ENCODE measurements at regions not wholly inside any gene's neighbourhood (a gene's known extent, or its start where the extent isn't known, plus 50 kb on each side); places are given as distances from the start of the nearest gene placed in this dataset.
A peak's percentile ranks its signal among the peaks of the same experiment; 100 is the strongest.

GRCh38 chr6:170085475-170086401 is 205.1 kb downstream of the DLL1 start:
- Mint-ChIP-seq H3K4me1 (peaks cover 54% of the 10 kb centered on the region), H3K27me3 (no peaks in the 10 kb centered on the region), H3K36me3 (ENCODE audit: low read depth) (peaks cover 2% of the 10 kb centered on the region), H3K27ac (peak overlapping the region; percentile 68), H3K4me3 (no peak overlapping the region), H3K9me3 (no peaks in the 10 kb centered on the region)
- ChIA-PET POLR2A (no interaction called here), CTCF (no interaction called here)
- DNase-seq = no peak

- Mint-ChIP-seq H3K36me3 (ENCODE audit: low read depth) (no peaks in the 10 kb centered on the region), H3K4me1 (peaks cover 39% of the 10 kb centered on the region), H3K4me3 (no peak overlapping the region), H3K27me3 (peaks cover under 1% of the 10 kb centered on the region), H3K9me3 (peaks cover under 1% of the 10 kb centered on the region), H3K27ac (no peak overlapping the region)
- CTCF ChIA-PET = no interaction called here
- DNase-seq = no peak
- POLR2A ChIA-PET = no interaction called here
Observed at GRCh38 chr6:170084166-170084730, 206.6 kb downstream of the DLL1 start.

- no peak overlapping the region for H3K4me3 Mint-ChIP-seq
- H3K9me3 Mint-ChIP-seq = peaks cover 3% of the 10 kb centered on the region
- H3K4me1 Mint-ChIP-seq = peaks cover 32% of the 10 kb centered on the region
- no peak for DNase-seq
- CTCF ChIA-PET = no interaction called here
- H3K27me3 Mint-ChIP-seq = peaks cover 4% of the 10 kb centered on the region
- H3K36me3 Mint-ChIP-seq (ENCODE audit: low read depth) = no peaks in the 10 kb centered on the region
- POLR2A ChIA-PET = no interaction called here
- H3K27ac Mint-ChIP-seq = no peak overlapping the region
Observed at GRCh38 chr6:170083236-170084051, 207.4 kb downstream of the DLL1 start.

GRCh38 chr6:170082531-170083187 is 208.2 kb downstream of the DLL1 start:
- H3K4me3 Mint-ChIP-seq = no peak overlapping the region
- H3K36me3 Mint-ChIP-seq (ENCODE audit: low read depth) = no peaks in the 10 kb centered on the region
- H3K27me3 Mint-ChIP-seq = peaks cover 4% of the 10 kb centered on the region
- H3K9me3 Mint-ChIP-seq = peaks cover 3% of the 10 kb centered on the region
- no peak overlapping the region for H3K27ac Mint-ChIP-seq
- DNase-seq = no peak
- POLR2A ChIA-PET = no interaction called here
- peaks cover 25% of the 10 kb centered on the region for H3K4me1 Mint-ChIP-seq
- CTCF ChIA-PET = no interaction called here

- Mint-ChIP-seq H3K36me3 (ENCODE audit: low read depth) (no peaks in the 10 kb centered on the region), H3K27me3 (peaks cover 9% of the 10 kb centered on the region), H3K9me3 (peaks cover 3% of the 10 kb centered on the region), H3K4me3 (no peak overlapping the region), H3K27ac (no peak overlapping the region), H3K4me1 (peaks cover 25% of the 10 kb centered on the region)
- DNase-seq = no peak
- CTCF ChIA-PET = no interaction called here
- POLR2A ChIA-PET = no interaction called here
Observed at GRCh38 chr6:170082067-170082466, 208.8 kb downstream of the DLL1 start.

- H3K27me3 Mint-ChIP-seq = peaks cover 9% of the 10 kb centered on the region
- DNase-seq = no peak
- no peak overlapping the region for H3K27ac Mint-ChIP-seq
- POLR2A ChIA-PET = no interaction called here
- peaks cover 25% of the 10 kb centered on the region for H3K4me1 Mint-ChIP-seq
- H3K4me3 Mint-ChIP-seq = no peak overlapping the region
- CTCF ChIA-PET = no interaction called here
- H3K36me3 Mint-ChIP-seq (ENCODE audit: low read depth) = no peaks in the 10 kb centered on the region
- peaks cover 3% of the 10 kb centered on the region for H3K9me3 Mint-ChIP-seq
Observed at GRCh38 chr6:170081556-170081955, 209.3 kb downstream of the DLL1 start.

GRCh38 chr6:170080828-170081371 is 210.0 kb downstream of the DLL1 start:
- Mint-ChIP-seq H3K4me3 (no peak overlapping the region), H3K4me1 (peaks cover 21% of the 10 kb centered on the region), H3K27me3 (peaks cover 9% of the 10 kb centered on the region), H3K9me3 (peaks cover 3% of the 10 kb centered on the region), H3K36me3 (ENCODE audit: low read depth) (no peaks in the 10 kb centered on the region), H3K27ac (no peak overlapping the region)
- no peak for DNase-seq
- ChIA-PET POLR2A (no interaction called here), CTCF (no interaction called here)

- Mint-ChIP-seq H3K27ac (no peak overlapping the region), H3K27me3 (peaks cover 9% of the 10 kb centered on the region), H3K9me3 (peaks cover 3% of the 10 kb centered on the region), H3K36me3 (ENCODE audit: low read depth) (no peaks in the 10 kb centered on the region), H3K4me3 (no peak overlapping the region), H3K4me1 (peaks cover 21% of the 10 kb centered on the region)
- DNase-seq = no peak
- ChIA-PET POLR2A (no interaction called here), CTCF (no interaction called here)
Observed at GRCh38 chr6:170080169-170080827, 210.6 kb downstream of the DLL1 start.

- Mint-ChIP-seq H3K9me3 (peaks cover 3% of the 10 kb centered on the region), H3K36me3 (ENCODE audit: low read depth) (no peaks in the 10 kb centered on the region), H3K4me3 (no peak overlapping the region), H3K27ac (no peak overlapping the region), H3K27me3 (peaks cover 25% of the 10 kb centered on the region), H3K4me1 (peaks cover 2% of the 10 kb centered on the region)
- ChIA-PET POLR2A (no interaction called here), CTCF (no interaction called here)
- DNase-seq = no peak
Observed at GRCh38 chr6:170076466-170077165, 214.3 kb downstream of the DLL1 start.

GRCh38 chr6:170075659-170076223 is 215.1 kb downstream of the DLL1 start:
- H3K9me3 Mint-ChIP-seq = peaks cover 3% of the 10 kb centered on the region

GRCh38 chr6:170074907-170075306 is 216.0 kb downstream of the DLL1 start:
- Mint-ChIP-seq H3K36me3 (ENCODE audit: low read depth) (no peaks in the 10 kb centered on the region), H3K27me3 (peaks cover 39% of the 10 kb centered on the region), H3K4me1 (no peaks in the 10 kb centered on the region), H3K27ac (no peak overlapping the region), H3K9me3 (peaks cover 5% of the 10 kb centered on the region), H3K4me3 (no peak overlapping the region)
- CTCF ChIA-PET = no interaction called here
- POLR2A ChIA-PET = no interaction called here
- no peak for DNase-seq

More at GRCh38 chr6:170075659-170076223, 215.1 kb downstream of the DLL1 start:
- DNase-seq = no peak
- Mint-ChIP-seq H3K4me3 (no peak overlapping the region), H3K27me3 (peaks cover 33% of the 10 kb centered on the region), H3K36me3 (ENCODE audit: low read depth) (no peaks in the 10 kb centered on the region), H3K27ac (no peak overlapping the region), H3K4me1 (no peaks in the 10 kb centered on the region)
- ChIA-PET POLR2A (no interaction called here), CTCF (no interaction called here)

GRCh38 chr6:170074435-170074834 is 216.4 kb downstream of the DLL1 start:
- Mint-ChIP-seq H3K9me3 (peaks cover 9% of the 10 kb centered on the region), H3K27ac (no peak overlapping the region), H3K4me3 (no peak overlapping the region), H3K36me3 (ENCODE audit: low read depth) (no peaks in the 10 kb centered on the region), H3K4me1 (no peaks in the 10 kb centered on the region), H3K27me3 (peaks cover 42% of the 10 kb centered on the region)
- no peak for DNase-seq
- POLR2A ChIA-PET = no interaction called here
- CTCF ChIA-PET = interaction anchor here (0.9 kb wide), 1 partner anchor 20 kb away, joined by 3 read pairs; no protein-coding TSS in a partner anchor

Measured in activated CD4-positive, alpha-beta T cell treated with anti-CD3 and anti-CD28 coated beads, Interleukin-2, amount 10 ng/mL, durations not matched to agents 7 days and 5 days (primary cell).